ENCODE measurements at regions not wholly inside any gene's neighbourhood (a gene's known extent, or its start where the extent isn't known, plus 50 kb on each side); places are given as distances from the start of the nearest gene placed in this dataset.
A peak's percentile ranks its signal among the peaks of the same experiment; 100 is the strongest.

GRCh38 chr7:86966916-86967315, 92.5 kb downstream of the ELAPOR2 start:
- ChIA-PET POLR2A (interaction anchor here (0.6 kb wide), 1 partner anchor 29 kb away, joined by 3 read pairs; no protein-coding TSS in a partner anchor), CTCF (no interaction called here)
- no peak overlapping the region for H3K4me3 Mint-ChIP-seq
- intact Hi-C loops (cut with micrococcal nuclease): no loop called here
- H3K36me3 Mint-ChIP-seq (ENCODE audit: low read depth): no peaks in the 10 kb centered on the region
- H3K27me3 Mint-ChIP-seq: peaks cover 2% of the 10 kb centered on the region
- H3K27ac Mint-ChIP-seq: no peak overlapping the region
- H3K4me1 Mint-ChIP-seq (ENCODE audit: low read depth): peaks cover 12% of the 10 kb centered on the region
- no peak for TF ChIP-seq CTCF (IDR thresholded peaks at IDR 0.05)
- no peak for DNase-seq
- no peaks in the 10 kb centered on the region for H3K9me3 Mint-ChIP-seq
- no peak for ATAC-seq

DNA sequence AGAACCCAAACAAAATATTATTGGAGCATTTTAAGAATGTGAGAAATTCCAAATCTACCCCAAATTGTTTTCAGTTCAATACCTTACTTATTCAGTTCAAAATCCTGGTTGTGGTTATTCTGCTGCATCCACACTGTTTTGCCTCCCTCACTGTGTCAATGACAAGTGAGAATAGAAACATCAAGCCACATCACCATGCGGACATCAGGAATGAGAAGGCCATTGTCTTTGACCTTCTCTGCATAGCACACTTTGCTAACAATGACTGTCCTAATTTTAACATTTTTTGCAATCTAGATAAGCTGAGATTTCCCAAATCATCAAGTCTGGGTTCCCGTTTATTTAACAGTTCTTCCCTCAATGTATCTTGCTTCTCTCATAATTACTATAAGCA, 93.7 kb downstream of the ELAPOR2 start:
- CTCF ChIA-PET: no interaction called here

DNA sequence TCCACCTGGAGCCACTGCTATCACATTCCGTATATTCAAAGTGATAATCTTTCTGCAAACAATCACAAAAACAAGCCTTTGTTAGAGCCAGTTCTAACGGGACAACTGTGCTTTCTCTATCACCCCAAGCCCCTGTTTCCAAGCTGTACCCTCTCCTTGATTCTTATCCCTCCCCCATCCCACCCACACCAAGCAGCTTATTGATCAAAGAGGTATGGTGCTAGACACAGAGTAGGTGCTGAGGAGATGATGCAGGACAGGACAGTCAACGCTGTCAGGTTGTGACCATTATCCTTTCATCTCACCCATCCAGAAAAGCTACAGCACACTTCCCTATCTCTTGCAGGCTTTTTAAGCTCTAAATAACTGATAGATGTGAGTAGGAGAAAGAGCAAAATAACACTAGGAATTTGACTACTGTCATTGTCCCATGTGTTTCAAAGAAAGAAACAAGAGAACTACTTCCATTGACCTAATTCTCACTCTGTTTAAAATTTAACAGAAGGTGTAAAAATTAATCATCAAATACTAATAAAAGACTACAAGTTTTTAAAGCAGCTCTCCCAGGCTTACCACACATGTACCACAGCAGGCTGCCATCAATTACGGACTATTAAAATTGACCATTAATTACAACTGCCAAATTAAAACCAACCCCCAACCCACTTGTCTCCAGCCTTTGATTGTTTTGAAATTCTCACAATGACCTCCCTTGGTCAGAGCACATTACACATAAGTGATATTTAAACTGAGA, 94.3 kb downstream of the ELAPOR2 start:
- H3K4me1 Mint-ChIP-seq (ENCODE audit: low read depth): peaks cover 4% of the 10 kb centered on the region
- H3K36me3 Mint-ChIP-seq (ENCODE audit: low read depth): no peaks in the 10 kb centered on the region
- no peak for TF ChIP-seq CTCF (IDR thresholded peaks at IDR 0.05)
- peaks cover 3% of the 10 kb centered on the region for H3K27me3 Mint-ChIP-seq
- H3K27ac Mint-ChIP-seq: no peak overlapping the region
- CTCF ChIA-PET: interaction anchor here (1.1 kb wide), 1 partner anchor 22 kb away, joined by 3 read pairs; no protein-coding TSS in a partner anchor
- POLR2A ChIA-PET: interaction anchor here (0.8 kb wide), 1 partner anchor 255 kb away, joined by 3 read pairs; the partner anchor contains the start of gene TMEM243
- no peaks in the 10 kb centered on the region for H3K9me3 Mint-ChIP-seq
- ATAC-seq (no peak), DNase-seq (no peak)
- intact Hi-C loops (cut with micrococcal nuclease): no loop called here
- no peak overlapping the region for H3K4me3 Mint-ChIP-seq

More for the DNA sequence above, 93.7 kb downstream of the ELAPOR2 start:
- TF ChIP-seq CTCF (IDR thresholded peaks at IDR 0.05): no peak
- H3K4me3 Mint-ChIP-seq: no peak overlapping the region
- ATAC-seq: no peak
- peaks cover 3% of the 10 kb centered on the region for H3K27me3 Mint-ChIP-seq
- peaks cover 4% of the 10 kb centered on the region for H3K4me1 Mint-ChIP-seq (ENCODE audit: low read depth)
- H3K9me3 Mint-ChIP-seq: no peaks in the 10 kb centered on the region
- no peak for DNase-seq
- POLR2A ChIA-PET: interaction anchor here (0.8 kb wide), 1 partner anchor 38 kb away, joined by 3 read pairs; no protein-coding TSS in a partner anchor
- intact Hi-C loops (cut with micrococcal nuclease): no loop called here
- no peak overlapping the region for H3K27ac Mint-ChIP-seq
- no peaks in the 10 kb centered on the region for H3K36me3 Mint-ChIP-seq (ENCODE audit: low read depth)

DNA sequence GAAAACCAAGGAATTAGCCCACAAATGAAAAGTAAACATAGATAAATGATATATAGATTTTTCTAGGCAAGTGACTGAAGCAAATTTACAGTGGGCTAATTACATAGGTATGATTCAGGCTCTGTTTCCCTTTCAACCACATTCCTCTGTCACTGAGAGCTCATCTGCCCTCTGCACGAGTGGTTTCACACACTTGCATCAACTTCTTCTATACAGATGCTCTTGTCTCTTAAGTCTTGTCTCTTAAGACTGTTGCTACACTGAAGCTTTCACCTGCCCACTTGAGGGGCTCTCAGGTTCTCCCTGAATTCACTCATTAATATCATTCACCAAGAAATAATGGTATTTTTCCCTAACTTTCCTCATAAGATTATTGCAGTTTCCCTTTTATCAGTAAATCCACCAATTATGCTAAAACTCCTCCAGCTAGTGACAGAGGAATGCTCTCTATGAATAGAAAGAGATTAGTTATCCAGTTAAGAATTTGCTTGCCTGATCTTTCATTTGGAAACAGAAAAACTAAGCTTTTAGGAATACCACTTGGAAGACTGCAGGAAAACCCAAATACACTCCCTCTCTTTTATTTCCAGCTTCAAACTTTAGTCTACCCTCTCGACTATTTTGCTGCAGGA, 95.7 kb downstream of the ELAPOR2 start:
- DNase-seq (peak; percentile 33), ATAC-seq (peak; percentile 82)
- TF ChIP-seq CTCF (IDR thresholded peaks at IDR 0.05): no peak
- Mint-ChIP-seq H3K36me3 (ENCODE audit: low read depth) (peaks cover 3% of the 10 kb centered on the region), H3K27ac (no peak overlapping the region), H3K4me1 (ENCODE audit: low read depth) (peaks cover 4% of the 10 kb centered on the region), H3K9me3 (no peaks in the 10 kb centered on the region), H3K4me3 (no peak overlapping the region), H3K27me3 (peaks cover 6% of the 10 kb centered on the region)
- intact Hi-C loops (cut with micrococcal nuclease): no loop called here
- ChIA-PET CTCF (interaction anchor here (1.5 kb wide), 1 partner anchor 36 kb away, joined by 4 read pairs; no protein-coding TSS in a partner anchor), POLR2A (interaction anchor here (0.5 kb wide), 1 partner anchor 185 kb away, joined by 3 read pairs; no protein-coding TSS in a partner anchor)

GRCh38 chr7:86962623-86963022, 96.8 kb downstream of the ELAPOR2 start:
- Mint-ChIP-seq H3K27ac (no peak overlapping the region), H3K4me1 (ENCODE audit: low read depth) (peaks cover 4% of the 10 kb centered on the region), H3K9me3 (no peaks in the 10 kb centered on the region), H3K4me3 (no peak overlapping the region), H3K27me3 (peaks cover 6% of the 10 kb centered on the region), H3K36me3 (ENCODE audit: low read depth) (peaks cover 3% of the 10 kb centered on the region)
- ChIA-PET POLR2A (no interaction called here), CTCF (interaction anchor here (1.2 to 1.5 kb wide), 3 partner anchors 10 to 37 kb away, joined by 3 to 4 read pairs (median 3); no protein-coding TSS in a partner anchor)
- intact Hi-C loops (cut with micrococcal nuclease): no loop called here
- ATAC-seq: no peak
- no peak for TF ChIP-seq CTCF (IDR thresholded peaks at IDR 0.05)
- no peak for DNase-seq
